NCI-H2107 treated with DMSO at 0.1 percent for 48 hours (cell line): ENCODE measurements at regions not wholly inside any gene's neighbourhood (a gene's known extent, or its start where the extent isn't known, plus 50 kb on each side); places are given as distances from the start of the nearest gene placed in this dataset.
"Not testable (repeated sequence)": the region's sequence is repeated elsewhere in the genome, so short reads cannot be mapped to it uniquely, and the experiment has no call there.

Experiments used
- DNase-seq: peaks from one replicate; lab custom pipeline; 2025; ENCODE audit not compliant: unreplicated experiment; lab: John Stamatoyannopoulos, UW

- peak; percentile 44 for DNase-seq
These were observed 113.4 kb downstream of the LHX2 start for GRCh38 chr9:124124729-124125650.

GRCh38 chr9:124125651-124125977 lies 114.0 kb downstream of the LHX2 start:
- no peak for DNase-seq

GRCh38 chr9:124126648-124127646 lies 115.4 kb downstream of the LHX2 start:
- DNase-seq = peak; percentile 21

- no peak for DNase-seq
These were observed 117.1 kb downstream of the LHX2 start for GRCh38 chr9:124128568-124129166.

GRCh38 chr9:124130277-124131075 lies 118.9 kb downstream of the LHX2 start:
- DNase-seq = peak; percentile 9

GRCh38 chr9:124131518-124131917 lies 120.0 kb downstream of the LHX2 start:
- not testable (repeated sequence) for DNase-seq

- DNase-seq = no peak
These were observed 121.1 kb downstream of the LHX2 start for GRCh38 chr9:124132671-124133147.

GRCh38 chr9:124133727-124134126 lies 122.2 kb downstream of the LHX2 start:
- no peak for DNase-seq

GRCh38 chr9:124134526-124134925 lies 123.0 kb downstream of the LHX2 start:
- no peak for DNase-seq

GRCh38 chr9:124135813-124136365 lies 121.9 kb upstream of the NEK6 start:
- DNase-seq = no peak

- no peak for DNase-seq
These were observed 120.5 kb upstream of the NEK6 start for GRCh38 chr9:124137009-124137943.

GRCh38 chr9:124137944-124138335 lies 119.8 kb upstream of the NEK6 start:
- no peak for DNase-seq

GRCh38 chr9:124139001-124139400 lies 118.7 kb upstream of the NEK6 start:
- DNase-seq = no peak

- no peak for DNase-seq
These were observed 116.7 kb upstream of the NEK6 start for GRCh38 chr9:124140941-124141568.

- DNase-seq = not testable (repeated sequence)
These were observed 113.1 kb upstream of the NEK6 start for GRCh38 chr9:124144561-124145123.

GRCh38 chr9:124146031-124146561 lies 111.7 kb upstream of the NEK6 start:
- DNase-seq = no peak

GRCh38 chr9:124149992-124150391 lies 107.8 kb upstream of the NEK6 start:
- DNase-seq = no peak

GRCh38 chr9:124163760-124164255 lies 93.9 kb upstream of the NEK6 start:
- no peak for DNase-seq
